Panc1 (cell line): ENCODE measurements at regions not wholly inside any gene's neighbourhood (a gene's known extent, or its start where the extent isn't known, plus 50 kb on each side); places are given as distances from the start of the nearest gene placed in this dataset.

ENCODE experiments used
- ATAC-seq: fragments of 200-7000 bp; cut with Tn5 transposase; 2 replicates; pipeline ENCODE4 v1.9.1; 2020; ENCODE audit warnings: mild to moderate bottlenecking, moderate library complexity
- BruUV-seq: library from RNA; stranded (reverse); fragments of 400-500 nt; replicated peaks from 2 replicates; lab custom pipeline; 2021; lab: Mats Ljungman, UMichigan
- CTCF ChIA-PET: fragments of 300-600 bp; sonication (Branson Sonifier 250); formaldehyde crosslinking; loops from one replicate; lab custom pipeline; 2022; ENCODE audit warnings: antibody characterized with exemption; lab: Charles Lee
- POLR2A ChIA-PET: fragments of 300-600 bp; sonication (Branson Sonifier 250); formaldehyde crosslinking; loops from one replicate; lab custom pipeline; 2022; ENCODE audit warnings: antibody characterized with exemption; lab: Charles Lee
- DNase-seq: peaks from one replicate; pipeline ENCODE4 v3.0.0-alpha.2; 2010; ENCODE audit warnings: low read depth, low spot score
- H3K27ac ChIP-seq: 2 replicates; pipeline ENCODE4 v1.5.1; 2011; ENCODE audit warnings: mild to moderate bottlenecking, low read length, inconsistent platforms
- H3K27me3 ChIP-seq: fragments of 200-500 bp; sonication (Bioruptor generic); 2 replicates; pipeline ENCODE4 v1.6.0; 2014; ENCODE audit warnings: low read length, inconsistent platforms; ENCODE audit not compliant: control insufficient read depth, insufficient read depth
- H3K36me3 ChIP-seq: fragments of 200-500 bp; sonication (Bioruptor generic); 2 replicates; pipeline ENCODE4 v1.5.1; 2014; ENCODE audit warnings: inconsistent platforms, mild to moderate bottlenecking, low read length, moderate library complexity; ENCODE audit not compliant: control insufficient read depth, insufficient read depth
- H3K4me1 ChIP-seq: 2 replicates; pipeline ENCODE4 v1.5.1; 2011; ENCODE audit warnings: inconsistent platforms, mild to moderate bottlenecking, low read length, moderate library complexity; ENCODE audit not compliant: control insufficient read depth, insufficient read depth
- H3K4me3 ChIP-seq, 2 experiments: 2 replicates each; pipeline ENCODE4 v1.5.1; 2011 to 2012; ENCODE audit warnings: low read depth in 2 of 2, low read length in 2 of 2, mild to moderate bottlenecking in 2 of 2, inconsistent platforms in 1 of 2, moderate library complexity in 1 of 2
- H3K9me3 ChIP-seq: fragments of 200-500 bp; sonication (Bioruptor generic); 2 replicates; pipeline ENCODE4 v1.5.1; 2014; ENCODE audit warnings: low read depth, mild to moderate bottlenecking, inconsistent platforms, low read length, moderate library complexity; ENCODE audit not compliant: control insufficient read depth, insufficient read depth
- CTCF ChIP-seq: fragments of 450-650 bp; IDR thresholded peaks from 2 replicates; pipeline ENCODE4 v1.5.1; 2017; ENCODE audit warnings: mild to moderate bottlenecking
- POLR2AphosphoS5 ChIP-seq: IDR thresholded peaks from 2 replicates; pipeline ENCODE4 v1.6.1; 2012; ENCODE audit warnings: mild to moderate bottlenecking, low read depth, low read length, moderate library complexity
- REST ChIP-seq, 2 experiments: IDR thresholded peaks; 2 replicates each; pipeline ENCODE4 v1.6.1; 2011 to 2012; ENCODE audit warnings: low read depth in 2 of 2, control low read depth in 1 of 2, low read length in 1 of 2, mild to moderate bottlenecking in 1 of 2, moderate library complexity in 1 of 2; ENCODE audit not compliant: insufficient read depth in 1 of 2
- SIN3A ChIP-seq: IDR thresholded peaks from 2 replicates; pipeline ENCODE4 v1.6.1; 2012; ENCODE audit warnings: low read depth, mild to moderate bottlenecking, low read length, moderate library complexity, borderline replicate concordance; ENCODE audit not compliant: insufficient read depth
- TCF7L2 ChIP-seq: IDR thresholded peaks from 2 replicates; pipeline ENCODE4 v1.6.1; 2011; ENCODE audit warnings: mild to moderate bottlenecking, low read depth, low read length, inconsistent platforms
- in situ Hi-C: cut with HindIII; loops from 2 replicates; pipeline ENCODE4 v1.10.0; 2016; ENCODE audit warnings: low sequenced_read_pairs, low pct_unique_long_range_greater_than_20kb
- intact Hi-C: fragments of 100-400 bp; cut with micrococcal nuclease; formaldehyde crosslinking; loops from one replicate; pipeline ENCODE4 v1.10.0; 2022; ENCODE audit not compliant: unreplicated experiment

- no peak overlapping the region for H3K4me3 ChIP-seq
- ChIA-PET CTCF (no interaction called here), POLR2A (no interaction called here)
- no peaks in the 10 kb centered on the region for H3K9me3 ChIP-seq
- no peaks in the 10 kb centered on the region for H3K4me1 ChIP-seq
- no peak for ATAC-seq
- H3K36me3 ChIP-seq = no peaks in the 10 kb centered on the region
- in situ Hi-C loops = no loop called here
- intact Hi-C loops = no loop called here
- no peak for DNase-seq
- no peak for TF ChIP-seq REST (IDR thresholded peaks at IDR 0.05; ENCODE audit: insufficient read depth in 1 of 2, low read depth in 2 of 2, low read length in 1 of 2)
- no peak for TF ChIP-seq TCF7L2
- TF ChIP-seq SIN3A = no peak
- TF ChIP-seq CTCF = no peak
- TF ChIP-seq POLR2AphosphoS5 = no peak
- no peaks in the 10 kb centered on the region for H3K27me3 ChIP-seq
- BruUV-seq = no TSS peak
- H3K27ac ChIP-seq = no peak overlapping the region
Measured at GRCh38 chr5:67886761-67887160, 328.8 kb upstream of the PIK3R1 start.

GRCh38 chr5:67880876-67881275 is 334.7 kb upstream of the PIK3R1 start:
- BruUV-seq = no TSS peak
- ATAC-seq (no peak), DNase-seq (no peak)
- in situ Hi-C loops (no loop called here), intact Hi-C loops (no loop called here)
- TF ChIP-seq TCF7L2 = no peak
- TF ChIP-seq SIN3A = no peak
- TF ChIP-seq POLR2AphosphoS5 = no peak
- TF ChIP-seq CTCF = no peak
- no peak for TF ChIP-seq REST (IDR thresholded peaks at IDR 0.05; ENCODE audit: insufficient read depth in 1 of 2, low read depth in 2 of 2, low read length in 1 of 2)
- POLR2A ChIA-PET = no interaction called here
- Histone ChIP-seq H3K36me3 (no peaks in the 10 kb centered on the region), H3K27me3 (no peaks in the 10 kb centered on the region), H3K4me1 (no peaks in the 10 kb centered on the region), H3K9me3 (no peaks in the 10 kb centered on the region), H3K4me3 (no peak overlapping the region), H3K27ac (no peak overlapping the region)
- CTCF ChIA-PET = no interaction called here
